OCI-LY1 (cell line): ENCODE measurements at regions not wholly inside any gene's neighbourhood (a gene's known extent, or its start where the extent isn't known, plus 50 kb on each side); places are given as distances from the start of the nearest gene placed in this dataset.

Source experiments
- CTCF ChIP-seq: fragments of 200-600 bp; sonication (generic), shearing (Covaris generic); IDR thresholded peaks from 2 replicates; pipeline ENCODE4 v1.5.1; 2017; ENCODE audit warnings: mild to moderate bottlenecking, antibody characterized with exemption, low read length, moderate library complexity, mixed read lengths
- EZH2 ChIP-seq: fragments of 200-600 bp; sonication (generic), shearing (Covaris generic); IDR thresholded peaks from 2 replicates; pipeline ENCODE4 v1.8.0; 2017; ENCODE audit warnings: borderline replicate concordance, mixed run types, mild to moderate bottlenecking, antibody characterized with exemption, low read length, moderate library complexity, mixed read lengths

- TF ChIP-seq CTCF (no peak), EZH2 (no peak)
These were observed 277.7 kb downstream of the ANKRD7 start for GRCh38 chr7:118502235-118502634.
